HG02759 (cell line): ENCODE measurements at regions not wholly inside any gene's neighbourhood (a gene's known extent, or its start where the extent isn't known, plus 50 kb on each side); places are given as distances from the start of the nearest gene placed in this dataset.

Experiments
- ATAC-seq: cut with Tn5 transposase; IDR thresholded peaks from one replicate; pipeline ENCODE4 v1.9.1; 2021; ENCODE audit warnings: mild to moderate bottlenecking, moderate library complexity; ENCODE audit not compliant: unreplicated experiment

GRCh38 chr12:105974738-105975137 is 164.0 kb downstream of the NUAK1 start:
- no peak for ATAC-seq

DNA sequence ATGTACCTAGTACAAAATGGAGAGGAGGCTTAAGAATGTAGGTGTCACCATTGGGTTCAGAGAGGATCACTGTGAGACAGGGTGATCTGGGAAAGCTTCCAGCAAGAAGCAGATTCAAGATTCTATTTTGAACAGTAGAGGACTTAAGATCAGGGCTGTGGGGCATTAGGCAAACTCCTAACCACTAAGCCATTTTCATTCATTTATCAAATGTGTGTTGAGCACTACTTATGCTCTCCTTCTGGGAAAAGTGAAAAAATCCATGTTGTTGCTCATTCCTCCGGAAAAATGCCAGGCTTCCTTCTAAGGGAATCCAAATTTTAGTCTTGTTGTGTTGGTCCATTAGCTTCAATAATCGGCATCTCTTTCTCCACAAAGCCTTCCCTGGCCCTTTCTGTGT is 163.4 kb downstream of the NUAK1 start:
- ATAC-seq = no peak

DNA sequence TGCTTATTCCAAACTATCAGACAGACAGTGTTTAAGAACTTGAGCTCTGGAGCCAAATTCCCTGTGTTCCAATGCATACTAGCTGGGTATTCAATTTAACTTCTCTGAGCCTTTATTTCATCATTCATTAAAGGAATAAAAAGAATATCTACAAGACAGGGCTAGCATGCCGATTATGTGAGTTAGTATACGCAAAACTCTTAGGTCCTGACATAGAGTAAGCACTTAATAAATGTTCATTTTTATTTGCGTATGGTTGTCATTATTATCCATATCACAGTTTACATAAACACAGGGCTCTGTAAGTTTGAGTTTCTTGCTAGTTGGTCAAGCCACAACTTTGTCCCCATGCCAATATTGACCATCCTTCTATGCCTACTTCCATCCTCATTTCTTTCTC is 161.5 kb downstream of the NUAK1 start:
- no peak for ATAC-seq

- ATAC-seq = no peak
Observed at GRCh38 chr12:105977652-105978051, 161.1 kb downstream of the NUAK1 start.

DNA sequence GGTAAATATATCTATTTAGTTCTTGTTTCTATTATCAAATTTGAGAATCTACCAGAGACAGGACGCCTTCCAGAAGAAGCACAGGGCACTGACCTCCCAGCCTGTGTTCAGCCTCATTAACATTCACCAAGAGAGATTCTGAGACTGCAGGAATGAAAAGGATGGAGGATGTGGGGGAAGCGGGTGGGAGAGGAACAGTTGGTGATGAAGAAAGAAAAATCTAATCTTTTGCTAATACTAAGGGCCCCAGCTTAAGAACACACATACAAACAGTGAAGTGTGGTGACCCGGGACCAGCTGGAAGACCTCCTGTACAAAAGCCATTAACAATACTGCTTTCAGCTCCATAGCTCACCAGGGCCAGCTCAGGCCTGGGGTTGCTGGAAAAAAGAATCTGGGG is 160.5 kb downstream of the NUAK1 start:
- ATAC-seq = no peak

DNA sequence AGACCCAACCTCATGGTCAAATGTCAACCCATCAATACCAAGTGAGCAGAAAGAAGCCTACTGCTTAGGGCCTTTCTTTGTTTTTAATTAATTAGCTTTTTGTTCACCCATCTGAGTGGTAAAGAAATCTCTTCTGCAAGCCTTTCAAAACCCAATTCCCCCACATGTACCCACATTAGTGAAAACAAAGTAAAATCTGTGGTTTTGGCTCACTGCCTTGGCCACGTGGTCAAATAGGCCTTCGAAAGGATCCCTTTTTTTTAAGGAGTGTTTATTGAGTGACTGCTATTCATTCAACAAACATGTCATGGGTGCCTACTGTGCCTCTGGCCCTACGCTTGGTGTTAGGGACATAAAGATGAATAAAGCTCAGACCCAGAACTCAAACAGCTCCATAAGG is 160.1 kb downstream of the NUAK1 start:
- ATAC-seq = no peak

- no peak for ATAC-seq
Observed at GRCh38 chr12:105980085-105980484, 158.7 kb downstream of the NUAK1 start.

GRCh38 chr12:105980533-105980932 is 158.2 kb downstream of the NUAK1 start:
- no peak for ATAC-seq

DNA sequence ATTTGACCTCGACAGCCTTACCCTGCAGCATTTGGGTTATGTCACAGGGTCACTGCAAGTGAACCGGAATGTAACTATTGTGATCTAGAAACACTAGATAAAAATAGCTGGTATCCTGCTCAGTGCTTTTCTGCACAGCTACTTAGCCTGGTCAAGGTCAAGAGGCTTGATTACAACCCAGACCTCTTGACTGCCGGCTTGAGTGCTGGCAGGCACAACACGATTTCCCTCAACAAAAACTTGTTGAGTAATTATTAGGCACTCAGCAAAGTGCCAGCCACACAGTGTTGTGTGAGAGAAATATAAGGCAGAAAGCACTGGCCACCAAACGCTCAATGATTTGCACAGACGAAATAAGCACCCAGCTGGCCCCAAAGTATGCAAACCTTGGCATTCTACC is 156.7 kb downstream of the NUAK1 start:
- ATAC-seq = no peak

- ATAC-seq = no peak
Observed at GRCh38 chr12:105983622-105984320, 155.0 kb downstream of the NUAK1 start.

GRCh38 chr12:105985383-105985782 is 153.4 kb downstream of the NUAK1 start:
- no peak for ATAC-seq

DNA sequence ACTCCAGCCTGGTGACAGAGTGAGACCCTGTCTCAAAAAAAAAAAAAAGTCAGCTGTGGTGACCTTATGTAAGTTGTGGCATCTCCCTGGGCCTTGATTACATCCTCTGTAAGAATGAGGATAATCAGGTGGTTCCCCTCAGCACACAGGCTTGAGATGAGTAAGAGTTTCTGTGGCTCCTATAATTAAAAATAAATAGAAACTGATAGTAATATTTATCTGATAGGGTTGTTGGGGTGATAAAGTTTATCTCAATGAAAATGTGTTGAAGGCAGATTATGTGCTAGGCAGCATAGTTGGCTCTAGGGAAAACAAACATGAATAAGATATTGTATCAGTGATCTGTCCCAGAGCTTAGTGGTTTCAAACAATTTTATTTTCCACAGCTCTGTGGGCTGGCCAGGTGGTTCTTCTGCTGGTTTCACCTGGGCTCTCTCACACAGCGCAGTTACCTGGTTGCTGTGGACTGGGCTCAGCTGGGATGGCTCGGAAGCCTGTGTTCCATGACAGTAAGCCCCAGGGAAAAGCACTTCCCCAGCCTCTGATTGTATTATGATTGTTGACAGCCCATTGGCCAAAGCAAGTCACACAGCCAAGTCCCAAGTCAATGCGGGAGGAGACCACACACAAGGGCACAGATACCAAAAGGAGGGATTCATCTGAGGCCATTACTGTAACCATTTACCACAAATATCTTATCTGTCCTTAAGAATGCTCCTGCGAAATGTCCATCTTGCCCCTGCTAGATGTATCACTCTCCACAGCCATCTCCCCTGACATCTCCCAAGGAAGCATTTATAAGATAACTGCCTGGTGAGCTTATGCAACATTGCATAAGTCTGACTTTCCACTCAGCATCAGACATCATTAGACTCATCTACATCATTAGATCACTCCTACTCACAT is 151.7 kb downstream of the NUAK1 start:
- ATAC-seq = no peak

- no peak for ATAC-seq
Observed at GRCh38 chr12:105987685-105988035, 151.1 kb downstream of the NUAK1 start.

- no peak for ATAC-seq
Observed at GRCh38 chr12:105992849-105993740, 145.7 kb downstream of the NUAK1 start.

DNA sequence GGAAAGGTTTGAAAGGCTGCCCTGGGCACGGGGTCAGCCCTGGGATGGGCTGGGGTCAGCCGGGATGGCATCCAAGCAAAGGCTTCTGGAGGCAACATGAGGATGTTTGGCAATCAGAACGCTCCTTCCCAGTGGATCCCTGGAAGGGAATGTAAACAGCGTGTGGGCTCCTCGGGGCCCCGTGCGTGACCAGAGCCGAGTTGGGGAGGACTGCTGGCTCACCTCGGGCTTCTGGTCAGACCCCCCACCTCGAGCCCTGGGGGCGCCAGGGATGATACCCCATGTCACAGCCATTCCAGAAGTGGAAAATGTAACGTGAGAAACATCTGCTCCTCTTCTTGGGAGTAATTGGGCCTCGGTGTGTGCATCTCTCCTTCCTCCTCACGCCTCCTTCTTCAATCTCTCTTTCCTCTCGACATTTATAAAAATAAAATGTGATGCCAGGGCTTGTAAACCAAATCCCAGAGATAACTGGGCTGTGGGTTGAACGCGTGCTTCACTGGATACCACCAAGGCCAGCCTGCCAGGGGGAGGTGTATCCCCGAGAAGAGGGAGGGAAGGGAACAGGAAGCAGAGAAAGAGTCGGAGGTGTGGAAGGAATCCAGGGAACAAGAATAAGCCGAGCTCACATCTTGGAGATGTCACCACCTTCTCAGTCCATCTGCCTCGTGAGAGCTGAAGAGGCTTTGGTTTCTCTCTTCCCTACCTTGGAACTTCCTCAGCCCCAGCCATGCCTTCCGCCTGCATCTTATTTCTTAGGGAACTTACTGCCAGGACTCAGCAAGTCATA is 144.8 kb downstream of the NUAK1 start:
- ATAC-seq = no peak

- no peak for ATAC-seq
Observed at GRCh38 chr12:105995961-105996431, 142.8 kb downstream of the NUAK1 start.

DNA sequence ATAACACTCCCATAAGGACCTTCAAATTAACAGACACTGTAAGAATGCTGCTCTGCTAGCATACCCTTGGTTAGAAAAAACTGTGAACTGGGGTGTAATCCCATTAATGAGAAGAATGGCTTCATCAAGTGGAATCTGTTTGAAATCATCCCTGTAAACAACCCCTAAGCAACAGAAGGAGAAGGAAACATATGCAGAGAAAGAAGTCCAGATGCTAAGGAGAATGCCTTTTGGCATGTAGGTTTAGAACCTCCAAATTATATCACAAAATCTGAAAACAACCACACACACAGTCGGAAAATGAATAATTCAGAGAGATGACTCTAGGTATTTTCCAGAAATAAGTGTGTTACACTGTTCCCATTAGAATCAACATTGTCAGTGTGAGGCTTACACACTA is 140.2 kb downstream of the NUAK1 start:
- no peak for ATAC-seq

- ATAC-seq = no peak
Observed at GRCh38 chr12:106000382-106001104, 138.2 kb downstream of the NUAK1 start.

GRCh38 chr12:106001105-106001836 is 137.5 kb downstream of the NUAK1 start:
- no peak for ATAC-seq
